ENCODE measurements at regions not wholly inside any gene's neighbourhood (a gene's known extent, or its start where the extent isn't known, plus 50 kb on each side); places are given as distances from the start of the nearest gene placed in this dataset.

- no peak for DNase-seq
These were observed 184.3 kb upstream of the HNRNPA3 start for GRCh38 chr2:177028296-177028695.

DNA sequence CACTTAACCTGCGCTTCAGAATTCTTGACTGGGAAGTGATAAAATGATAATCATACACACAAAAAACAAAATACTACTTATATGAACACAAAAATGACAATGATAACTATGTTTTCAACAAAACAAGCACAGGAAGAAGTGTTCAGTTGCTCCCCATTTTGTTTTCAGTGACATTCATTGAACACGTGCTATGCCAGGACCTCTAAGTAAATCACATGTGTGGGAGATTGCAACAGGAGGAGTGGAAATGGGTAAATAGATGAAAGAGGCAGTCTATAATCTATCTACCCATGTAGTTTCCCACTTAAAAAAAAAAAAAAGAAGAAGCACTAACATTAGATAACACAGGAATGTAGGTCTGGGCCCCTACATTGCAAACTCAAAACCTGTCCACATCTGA, 183.5 kb upstream of the HNRNPA3 start:
- DNase-seq: no peak

GRCh38 chr2:177029501-177029900, 183.1 kb upstream of the HNRNPA3 start:
- no peak for DNase-seq

DNA sequence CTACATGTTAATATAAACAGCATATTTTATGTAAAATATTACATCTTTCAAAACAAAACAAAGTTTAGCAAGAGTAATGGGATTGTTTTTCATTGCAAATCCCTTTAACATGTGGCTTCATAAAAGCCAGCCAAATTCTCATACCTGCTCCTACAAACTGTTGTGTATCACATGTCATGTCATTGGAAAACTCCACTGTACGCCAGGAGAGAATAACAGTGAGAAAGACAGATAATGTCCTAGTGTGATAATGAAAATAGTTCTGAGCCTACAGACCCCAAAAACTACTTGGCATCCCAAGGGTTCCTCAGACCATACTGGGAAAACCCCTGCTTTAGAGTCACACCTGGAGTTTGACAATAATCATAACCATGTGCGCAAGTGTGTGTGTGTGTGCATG, 182.7 kb upstream of the HNRNPA3 start:
- no peak for DNase-seq

- DNase-seq: no peak
These were observed 182.0 kb upstream of the HNRNPA3 start for GRCh38 chr2:177030451-177031105.

- peak; percentile 54 for DNase-seq
These were observed 181.0 kb upstream of the HNRNPA3 start for GRCh38 chr2:177031438-177032180.

- no peak for DNase-seq
These were observed 175.8 kb upstream of the HNRNPA3 start for GRCh38 chr2:177036747-177037146.

DNA sequence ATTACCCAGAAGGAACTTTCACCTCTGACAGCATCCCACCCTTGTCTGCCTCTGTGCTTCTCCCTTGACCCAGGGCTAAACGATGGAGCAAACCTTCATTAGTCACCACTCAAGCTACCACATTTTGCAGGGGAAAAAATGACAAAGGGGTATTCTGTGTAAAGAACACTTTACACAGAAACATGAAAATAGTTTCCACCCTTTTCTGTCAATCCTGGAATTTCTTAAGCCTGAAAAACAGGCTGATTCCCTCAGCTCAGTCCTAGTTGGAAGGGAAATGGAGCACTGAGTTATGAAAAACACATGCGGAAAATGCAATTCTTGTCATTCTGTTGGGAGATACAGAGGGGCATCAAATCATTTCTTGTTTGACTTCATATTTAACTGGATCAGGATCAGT, 175.0 kb upstream of the HNRNPA3 start:
- DNase-seq: peak; percentile 35

GRCh38 chr2:177038787-177039484, 173.7 kb upstream of the HNRNPA3 start:
- DNase-seq: peak; percentile 45

GRCh38 chr2:177042311-177042710, 170.3 kb upstream of the HNRNPA3 start:
- DNase-seq: peak; percentile 22

GRCh38 chr2:177044671-177045070, 167.9 kb upstream of the HNRNPA3 start:
- DNase-seq: peak; percentile 55

DNA sequence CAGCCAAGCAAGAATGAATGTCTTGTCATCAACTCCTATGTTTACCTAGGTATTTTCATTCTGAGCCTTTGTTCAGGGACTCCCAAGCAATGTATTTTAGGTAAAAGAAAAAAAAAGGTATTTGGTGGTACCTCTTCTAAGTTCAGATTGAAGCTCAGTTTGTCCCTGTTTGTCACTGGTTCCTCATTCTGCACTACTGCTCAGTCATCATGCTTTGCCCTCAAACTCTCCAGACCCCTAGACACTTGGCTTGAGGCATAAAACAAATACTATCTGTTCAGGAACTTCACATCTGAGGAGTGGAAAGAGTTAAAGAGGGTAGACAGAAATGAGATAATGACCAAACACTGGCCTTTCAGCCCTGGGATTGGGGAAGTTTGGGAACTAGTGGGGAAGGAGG, 163.6 kb upstream of the HNRNPA3 start:
- no peak for DNase-seq

GRCh38 chr2:177051278-177051677, 161.3 kb upstream of the HNRNPA3 start:
- no peak for DNase-seq

- DNase-seq: no peak
These were observed 160.1 kb upstream of the HNRNPA3 start for GRCh38 chr2:177052471-177052870.

DNA sequence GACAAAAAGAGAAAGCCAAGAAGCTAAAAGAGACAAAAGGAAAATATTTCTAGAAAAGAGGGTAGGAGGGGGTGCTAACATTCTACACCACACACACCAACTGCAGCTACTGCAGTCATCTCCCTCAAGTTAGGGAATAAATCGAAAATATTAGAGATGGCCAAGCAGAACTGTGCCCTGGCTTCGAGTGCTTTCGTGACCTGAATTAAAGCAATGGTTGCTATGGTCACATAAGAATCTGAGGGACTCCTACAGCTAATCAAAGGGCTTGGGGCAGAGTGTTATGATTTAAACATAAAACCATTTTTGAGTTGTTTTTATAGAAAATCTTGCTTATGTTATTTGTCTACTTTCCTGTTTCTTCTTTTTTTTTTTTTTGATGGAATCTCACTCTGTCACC, 159.6 kb upstream of the HNRNPA3 start:
- DNase-seq: no peak

DNA sequence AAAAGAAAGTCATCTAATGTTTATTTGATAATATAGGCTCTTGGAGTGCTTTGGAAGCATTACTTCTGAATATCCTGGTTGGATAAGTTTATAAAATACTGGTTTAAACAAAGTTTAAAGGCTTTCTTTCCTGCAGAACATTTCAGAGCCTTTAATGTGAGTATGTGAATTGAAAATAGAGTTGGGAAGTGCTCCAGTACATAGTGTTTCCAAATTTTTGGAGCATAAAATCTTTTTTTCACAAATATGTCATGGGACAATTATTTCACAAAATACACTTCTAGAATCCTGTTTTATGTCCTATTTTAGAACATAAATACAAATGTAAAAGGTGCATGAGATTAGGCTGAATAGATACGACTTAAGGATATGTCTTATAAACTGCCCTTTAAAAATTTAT, 158.9 kb upstream of the HNRNPA3 start:
- peak; percentile 16 for DNase-seq

GRCh38 chr2:177056481-177056929, 156.1 kb upstream of the HNRNPA3 start:
- no peak for DNase-seq

GRCh38 chr2:177058747-177059146, 153.8 kb upstream of the HNRNPA3 start:
- DNase-seq: no peak

- DNase-seq: peak; percentile 58
These were observed 153.3 kb upstream of the HNRNPA3 start for GRCh38 chr2:177059293-177059692.

- no peak for DNase-seq
These were observed 149.3 kb upstream of the HNRNPA3 start for GRCh38 chr2:177063331-177063730.

GRCh38 chr2:177064422-177064821, 148.2 kb upstream of the HNRNPA3 start:
- DNase-seq: no peak

DNA sequence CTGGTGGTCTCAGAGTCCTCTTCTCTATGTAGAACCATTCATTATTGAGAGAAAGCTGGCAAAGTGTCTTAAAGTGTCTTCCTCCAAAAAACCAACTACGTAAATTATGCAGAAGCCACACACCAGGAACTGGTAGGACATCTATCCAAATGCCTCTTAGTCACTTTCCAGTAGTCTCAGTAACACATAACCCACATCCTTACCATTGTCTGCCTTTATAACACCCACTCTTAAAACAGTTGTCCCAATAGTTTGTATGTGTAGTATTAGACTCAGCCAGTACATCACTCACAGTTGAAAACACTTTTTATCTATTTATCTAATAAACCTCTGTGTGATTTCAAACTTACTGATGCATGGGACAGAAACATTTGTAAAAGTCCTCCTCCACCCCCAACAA, 143.6 kb upstream of the HNRNPA3 start:
- DNase-seq: no peak

DNA sequence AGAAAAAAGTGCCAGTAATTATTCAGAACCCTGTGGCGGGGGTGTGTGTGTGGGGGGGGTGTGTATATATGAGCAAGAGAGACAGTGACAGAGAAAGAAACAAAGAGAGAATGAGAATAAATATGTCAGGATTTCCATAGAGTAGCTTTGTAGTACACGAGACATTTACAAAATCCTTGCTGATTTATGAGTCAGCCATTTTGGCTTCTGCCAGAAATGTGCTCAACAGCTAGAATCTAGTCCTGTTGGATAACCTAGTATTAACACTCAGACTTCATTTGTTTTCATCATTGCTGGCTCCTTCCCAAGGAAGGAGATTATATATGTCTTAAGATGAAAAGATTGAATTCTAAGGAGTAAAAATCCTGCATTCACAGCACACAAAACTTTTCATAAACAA, 140.5 kb upstream of the HNRNPA3 start:
- peak; percentile 74 for DNase-seq

Data from skin of body (tissue), 1 donor.